CD8-positive, alpha-beta memory T cell (primary cell): ENCODE measurements at regions not wholly inside any gene's neighbourhood (a gene's known extent, or its start where the extent isn't known, plus 50 kb on each side); places are given as distances from the start of the nearest gene placed in this dataset.
"Not testable (repeated sequence)": the region's sequence is repeated elsewhere in the genome, so short reads cannot be mapped to it uniquely, and the experiment has no call there.

Experiments used
- CTCF ChIA-PET: fragments of 350-600 bp; sonication (Branson Sonifier 250); formaldehyde crosslinking; loops from one replicate; lab custom pipeline; 2021; ENCODE audit warnings: antibody characterized with exemption; lab: Charles Lee
- POLR2A ChIA-PET: fragments of 350-600 bp; sonication (Branson Sonifier 250); formaldehyde crosslinking; loops from one replicate; lab custom pipeline; 2021; ENCODE audit warnings: antibody characterized with exemption; lab: Charles Lee
- DNase-seq, 5 donors: peaks; one replicate each; pipeline versions ENCODE4 v3.0.0 to v3.0.0-alpha.2; 2020 to 2022; ENCODE audit warnings: mixed read lengths in 1 of 5
- H3K27ac ChIP-seq: one replicate; pipeline ENCODE4 v1.7.0; 2013; ENCODE audit warnings: low read depth, mild to moderate bottlenecking, low read length, moderate library complexity
- H3K27me3 ChIP-seq: 2 replicates; pipeline ENCODE4 v1.7.0; 2013; ENCODE audit warnings: low read length, mild to moderate bottlenecking; ENCODE audit not compliant: insufficient read depth, poor library complexity, severe bottlenecking
- H3K36me3 ChIP-seq: 2 replicates; pipeline ENCODE4 v1.7.0; 2013; ENCODE audit warnings: mild to moderate bottlenecking, low read length, moderate library complexity; ENCODE audit not compliant: insufficient read depth
- H3K4me1 ChIP-seq: 2 replicates; pipeline ENCODE4 v1.7.0; 2013; ENCODE audit warnings: mild to moderate bottlenecking, low read length, moderate library complexity; ENCODE audit not compliant: insufficient read depth
- H3K4me3 ChIP-seq: 2 replicates; pipeline ENCODE4 v1.7.0; 2013; ENCODE audit warnings: mild to moderate bottlenecking, low read length
- H3K9me3 ChIP-seq: 2 replicates; pipeline ENCODE4 v1.7.0; 2013; ENCODE audit warnings: mild to moderate bottlenecking, low read length
- H3K27ac Mint-ChIP-seq, 8 donors: one replicate each; pipeline ENCODE4 v1.8.0; 2020 to 2021; ENCODE audit warnings: mixed read lengths in 8 of 8, mild to moderate bottlenecking in 6 of 8, inconsistent platforms in 3 of 8, moderate library complexity in 3 of 8
- H3K27me3 Mint-ChIP-seq, 2 donors: one replicate each; pipeline ENCODE4 v1.8.0; 2020 to 2021; ENCODE audit warnings: mixed read lengths in 2 of 2, mild to moderate bottlenecking in 1 of 2, moderate library complexity in 1 of 2
- H3K36me3 Mint-ChIP-seq, 3 donors: one replicate each; pipeline ENCODE4 v1.8.0; 2020 to 2021; ENCODE audit warnings: mixed read lengths in 3 of 3, inconsistent platforms in 1 of 3, mild to moderate bottlenecking in 1 of 3
- H3K4me1 Mint-ChIP-seq, 3 donors: one replicate each; pipeline ENCODE4 v1.8.0; 2020 to 2021; ENCODE audit warnings: mixed read lengths in 3 of 3, inconsistent platforms in 1 of 3, mild to moderate bottlenecking in 1 of 3
- H3K4me3 Mint-ChIP-seq, 7 donors: one replicate each; pipeline ENCODE4 v1.8.0; 2020 to 2021; ENCODE audit warnings: mixed read lengths in 7 of 7, mild to moderate bottlenecking in 6 of 7, moderate library complexity in 4 of 7, inconsistent platforms in 2 of 7
- H3K9me3 Mint-ChIP-seq, 5 donors: one replicate each; pipeline ENCODE4 v1.8.0; 2020 to 2022; ENCODE audit warnings: mixed read lengths in 5 of 5, mild to moderate bottlenecking in 3 of 5, moderate library complexity in 2 of 5, inconsistent platforms in 1 of 5

DNA sequence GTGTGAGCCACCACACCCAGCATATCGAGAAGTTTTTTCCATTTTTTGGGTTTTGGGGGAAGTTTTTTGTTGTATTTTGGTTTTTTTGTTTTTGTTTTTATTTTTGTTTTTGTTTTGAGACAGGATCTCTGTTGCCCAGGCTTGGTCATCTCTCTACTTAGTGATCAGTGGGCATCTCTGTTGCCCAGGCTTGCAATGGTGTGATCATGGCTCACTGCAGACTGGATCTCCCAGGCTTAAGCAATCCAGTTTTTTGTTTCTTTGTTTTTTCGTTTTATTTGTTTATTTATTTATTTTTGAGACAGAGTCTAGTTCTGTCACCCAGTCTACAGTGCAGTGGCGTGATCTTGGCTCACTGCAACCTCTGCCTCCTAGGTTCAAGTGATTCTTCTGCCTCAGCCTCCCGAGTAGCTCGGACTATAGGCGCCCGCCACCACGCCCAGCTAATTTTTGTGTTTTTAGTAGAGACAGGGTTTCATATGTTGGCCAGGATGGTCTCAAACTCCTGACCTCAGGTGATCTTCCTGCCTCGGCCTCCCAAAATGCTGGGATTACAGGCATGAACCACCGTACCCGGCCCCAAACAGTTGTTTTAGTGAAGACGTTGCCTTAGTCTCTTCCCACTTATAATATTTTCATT lies 99.6 kb upstream of the CHD2 start:
- H3K27me3 ChIP-seq, result not testable (repeated sequence)

DNA sequence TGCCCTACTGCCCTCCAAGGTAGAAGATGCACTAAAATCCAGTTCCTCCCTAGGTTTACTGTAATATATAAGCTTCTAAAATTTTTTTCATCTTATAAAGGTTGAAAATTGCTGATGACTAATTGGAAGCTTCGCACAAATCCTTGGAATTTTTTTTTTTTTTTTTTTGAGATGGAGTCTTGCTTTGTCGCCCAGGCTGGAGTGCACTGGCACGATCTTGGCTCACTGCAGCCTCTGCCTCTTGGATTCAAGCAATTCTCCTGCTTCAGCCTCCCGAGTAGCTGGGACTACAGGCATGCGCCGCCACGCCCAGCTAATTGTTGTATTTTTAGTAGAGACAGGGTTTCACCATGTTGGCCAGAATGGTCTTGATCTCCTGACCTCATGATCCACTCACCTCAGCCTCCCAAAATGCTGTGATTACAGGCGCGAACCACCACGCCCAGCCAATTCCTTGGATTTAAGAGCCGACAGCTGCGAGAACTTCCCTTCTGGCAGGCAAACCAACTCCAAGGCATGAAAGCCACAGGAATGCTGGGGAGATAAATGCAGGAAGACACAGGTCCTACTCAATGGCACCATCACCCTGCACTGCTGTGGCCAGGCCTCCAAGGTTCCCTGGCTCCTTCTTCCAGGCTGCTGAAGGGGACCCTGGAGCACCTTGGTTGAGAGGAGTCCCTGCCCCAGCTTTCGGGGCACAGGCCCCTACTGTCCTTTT lies 98.9 kb upstream of the CHD2 start:
- H3K4me1 ChIP-seq, H3K27ac Mint-ChIP-seq, DNase-seq, H3K36me3 Mint-ChIP-seq, H3K4me3 Mint-ChIP-seq, H3K4me3 ChIP-seq, H3K36me3 ChIP-seq, H3K9me3 ChIP-seq, H3K27me3 Mint-ChIP-seq, H3K9me3 Mint-ChIP-seq, H3K27me3 ChIP-seq: not testable (repeated sequence)
- peaks cover 8 to 13% (median 10%) of the 10 kb centered on the region in 3 donors for H3K4me1 Mint-ChIP-seq
- POLR2A ChIA-PET, result interaction anchor here (1.1 kb wide), 1 partner anchor 1846 kb away, joined by 4 read pairs; the partner anchor contains the start of gene RCCD1
- CTCF ChIA-PET, result interaction anchor here (0.7 to 1.0 kb wide), 2 partner anchors 105 to 116 kb away, joined by 3 read pairs; no protein-coding TSS in a partner anchor
- H3K27ac ChIP-seq, result peak overlapping the region; percentile 67

More for the DNA sequence above, 99.6 kb upstream of the CHD2 start:
- H3K9me3 Mint-ChIP-seq, POLR2A ChIA-PET, DNase-seq, H3K4me3 ChIP-seq, H3K27ac Mint-ChIP-seq, H3K36me3 ChIP-seq, H3K4me3 Mint-ChIP-seq, H3K9me3 ChIP-seq, H3K27me3 Mint-ChIP-seq, H3K4me1 ChIP-seq, H3K27ac ChIP-seq, H3K36me3 Mint-ChIP-seq: not testable (repeated sequence)
- H3K4me1 Mint-ChIP-seq, result peaks cover 8 to 12% (median 10%) of the 10 kb centered on the region in 3 donors
- CTCF ChIA-PET, result interaction anchor here (0.7 to 1.0 kb wide), 2 partner anchors 106 to 117 kb away, joined by 3 read pairs; no protein-coding TSS in a partner anchor

DNA sequence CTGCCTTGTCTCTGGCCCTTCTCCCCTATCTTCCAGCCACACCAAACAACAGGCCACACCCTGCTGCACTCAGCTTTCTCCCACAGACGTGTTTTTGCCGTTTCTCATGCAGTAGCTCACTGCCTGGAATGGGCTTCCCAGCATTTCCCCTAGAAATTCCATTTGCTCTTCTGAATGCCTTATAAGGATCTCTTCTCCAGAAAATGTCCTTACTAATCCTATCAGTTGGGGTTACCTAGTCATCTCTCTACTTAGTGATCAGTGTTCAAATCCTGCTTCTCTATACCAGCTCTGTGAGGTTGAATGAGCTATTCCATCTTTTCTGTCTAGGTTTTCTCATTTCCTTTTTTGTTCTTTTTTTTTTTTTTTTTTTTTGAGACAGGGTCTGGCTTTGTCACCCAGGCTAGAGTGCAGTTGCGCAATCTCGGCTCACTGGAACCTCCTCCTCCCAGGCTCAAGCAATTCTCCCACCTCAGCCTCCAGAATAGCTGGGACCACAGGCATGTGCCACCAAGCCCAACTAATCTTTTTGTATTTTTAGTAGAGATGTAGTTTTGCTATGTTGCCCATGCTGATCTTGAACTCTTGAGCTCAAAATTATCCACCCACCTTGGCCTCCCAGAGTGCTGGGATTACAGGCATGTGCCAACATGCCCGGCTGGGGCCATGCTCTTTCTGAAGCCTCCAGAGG lies 98.2 kb upstream of the CHD2 start:
- no peaks in the 10 kb centered on the region for H3K27me3 ChIP-seq
- no peaks in the 10 kb centered on the region for H3K9me3 Mint-ChIP-seq
- ChIA-PET CTCF (no interaction called here), POLR2A (interaction anchor here (1.1 kb wide), 1 partner anchor 1847 kb away, joined by 4 read pairs; the partner anchor contains the start of gene RCCD1)
- H3K27ac ChIP-seq, result peak overlapping the region; percentile 67
- H3K36me3 ChIP-seq, result no peaks in the 10 kb centered on the region
- no peaks in the 10 kb centered on the region for H3K27me3 Mint-ChIP-seq
- H3K27ac Mint-ChIP-seq, result peak overlapping the region in 2 of 8 donors; percentile 20 to 73
- DNase-seq, result no peak
- H3K9me3 ChIP-seq, result no peaks in the 10 kb centered on the region
- H3K36me3 Mint-ChIP-seq, result peaks cover 0 to 4% (median 3%) of the 10 kb centered on the region in 3 donors
- no peaks in the 10 kb centered on the region for H3K4me1 ChIP-seq
- no peak overlapping the region for H3K4me3 Mint-ChIP-seq
- no peak overlapping the region for H3K4me3 ChIP-seq
- H3K4me1 Mint-ChIP-seq, result peaks cover 9 to 16% (median 14%) of the 10 kb centered on the region in 3 donors

DNA sequence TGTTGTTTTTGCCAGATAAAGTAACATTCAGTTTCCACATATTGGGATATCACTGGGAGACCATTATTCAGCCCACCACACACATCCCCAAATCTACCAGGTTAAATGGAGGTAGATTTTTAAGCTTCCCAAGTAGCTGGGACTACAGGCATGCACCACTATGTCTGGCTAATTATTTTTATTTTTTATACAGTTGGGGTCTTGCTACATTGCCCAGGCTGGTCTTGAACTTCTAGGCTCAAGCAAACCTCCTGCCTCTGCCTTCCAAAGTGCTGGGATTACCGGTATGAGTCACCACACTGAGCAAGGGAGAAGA lies 96.6 kb upstream of the CHD2 start:
- Histone ChIP-seq H3K4me1 (peaks cover 9% of the 10 kb centered on the region), H3K27ac (peak overlapping the region; percentile 57), H3K36me3 (no peaks in the 10 kb centered on the region), H3K27me3 (no peaks in the 10 kb centered on the region), H3K9me3 (no peaks in the 10 kb centered on the region), H3K4me3 (no peak overlapping the region)
- peak overlapping the region in 1 of 8 donors; percentile 5 for H3K27ac Mint-ChIP-seq
- ChIA-PET POLR2A (no interaction called here), CTCF (interaction anchor here (1.6 kb wide), 1 partner anchor 114 kb away, joined by 4 read pairs; no protein-coding TSS in a partner anchor)
- peaks cover 14 to 20% (median 18%) of the 10 kb centered on the region in 3 donors for H3K4me1 Mint-ChIP-seq
- H3K9me3 Mint-ChIP-seq, result no peaks in the 10 kb centered on the region
- H3K36me3 Mint-ChIP-seq, result peaks cover 0 to 4% (median 1%) of the 10 kb centered on the region in 3 donors
- no peak for DNase-seq
- H3K27me3 Mint-ChIP-seq, result no peaks in the 10 kb centered on the region
- no peak overlapping the region for H3K4me3 Mint-ChIP-seq

DNA sequence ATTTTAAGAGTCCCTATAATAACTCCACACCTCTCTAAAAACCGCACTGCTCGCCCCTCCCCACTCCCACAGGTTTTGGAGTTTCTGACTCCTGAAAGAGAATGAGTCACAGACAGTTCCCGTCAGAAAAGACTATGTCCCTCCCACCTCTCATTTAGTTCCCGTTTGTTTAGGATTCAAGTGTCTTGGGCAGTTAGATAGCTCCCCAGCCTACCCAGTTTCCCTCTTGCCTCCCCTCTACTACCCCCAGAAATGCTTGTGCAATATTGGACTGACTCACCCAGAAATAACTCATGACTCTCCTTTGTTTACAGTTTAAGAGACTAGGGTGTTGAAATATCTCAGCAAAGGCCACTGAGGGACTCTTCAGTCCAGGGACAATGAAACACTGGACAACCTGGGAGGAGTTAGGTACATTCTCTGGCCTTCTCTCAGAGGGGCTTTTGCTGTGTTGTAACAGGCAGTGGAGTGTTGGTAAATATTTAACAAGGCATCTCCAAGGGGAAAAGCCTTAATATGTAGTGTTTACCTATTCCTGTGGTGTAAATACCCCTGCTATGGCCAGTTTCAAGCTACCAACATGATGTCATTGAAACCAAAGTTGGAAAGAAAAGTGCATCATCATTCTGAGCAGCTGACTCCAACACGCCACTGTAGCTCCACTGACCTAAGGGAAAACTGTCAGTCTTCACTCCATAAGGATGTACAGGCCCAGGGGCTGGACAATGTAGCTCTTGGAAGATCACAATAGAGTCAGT lies 96.1 kb upstream of the CHD2 start:
- Mint-ChIP-seq H3K4me1 (peaks cover 14 to 20% (median 18%) of the 10 kb centered on the region in 3 donors), H3K9me3 (no peaks in the 10 kb centered on the region), H3K27me3 (no peaks in the 10 kb centered on the region), H3K36me3 (peaks cover 0 to 4% (median 2%) of the 10 kb centered on the region in 3 donors), H3K27ac (peak overlapping the region in 3 of 8 donors; percentile 3 to 9 (median 5)), H3K4me3 (peak overlapping the region in 1 of 7 donors; percentile 68)
- ChIA-PET POLR2A (no interaction called here), CTCF (interaction anchor here (1.6 kb wide), 1 partner anchor 114 kb away, joined by 4 read pairs; no protein-coding TSS in a partner anchor)
- Histone ChIP-seq H3K27ac (peak overlapping the region; percentile 75), H3K27me3 (no peaks in the 10 kb centered on the region), H3K36me3 (no peaks in the 10 kb centered on the region), H3K4me3 (no peak overlapping the region), H3K4me1 (peaks cover 9% of the 10 kb centered on the region), H3K9me3 (no peaks in the 10 kb centered on the region)
- DNase-seq, result no peak

DNA sequence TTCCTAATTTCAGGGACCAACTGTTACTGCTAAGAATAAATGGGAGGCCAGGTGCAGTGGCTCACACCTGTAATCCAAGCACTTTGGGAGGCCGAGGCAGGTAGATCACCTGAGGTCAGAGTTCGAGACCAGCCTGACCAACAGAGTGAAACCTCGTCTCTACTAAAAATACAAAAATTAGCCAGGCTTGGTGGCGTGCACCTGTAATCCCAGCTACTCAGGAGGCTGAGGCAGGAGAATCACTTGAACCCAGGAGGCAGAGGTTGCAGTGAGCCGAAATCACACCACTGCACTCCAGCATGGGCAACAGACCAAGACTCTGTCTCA lies 95.6 kb upstream of the CHD2 start:
- peak overlapping the region in 1 of 7 donors; percentile 68 for H3K4me3 Mint-ChIP-seq
- H3K36me3 Mint-ChIP-seq, H3K27ac Mint-ChIP-seq, DNase-seq, H3K36me3 ChIP-seq, H3K27me3 Mint-ChIP-seq, H3K9me3 ChIP-seq, POLR2A ChIA-PET, H3K27me3 ChIP-seq, H3K4me3 ChIP-seq, H3K9me3 Mint-ChIP-seq, H3K4me1 ChIP-seq: not testable (repeated sequence)
- peak overlapping the region; percentile 75 for H3K27ac ChIP-seq
- CTCF ChIA-PET, result interaction anchor here (1.6 kb wide), 1 partner anchor 113 kb away, joined by 4 read pairs; no protein-coding TSS in a partner anchor
- peaks cover 15 to 22% (median 19%) of the 10 kb centered on the region in 3 donors for H3K4me1 Mint-ChIP-seq

DNA sequence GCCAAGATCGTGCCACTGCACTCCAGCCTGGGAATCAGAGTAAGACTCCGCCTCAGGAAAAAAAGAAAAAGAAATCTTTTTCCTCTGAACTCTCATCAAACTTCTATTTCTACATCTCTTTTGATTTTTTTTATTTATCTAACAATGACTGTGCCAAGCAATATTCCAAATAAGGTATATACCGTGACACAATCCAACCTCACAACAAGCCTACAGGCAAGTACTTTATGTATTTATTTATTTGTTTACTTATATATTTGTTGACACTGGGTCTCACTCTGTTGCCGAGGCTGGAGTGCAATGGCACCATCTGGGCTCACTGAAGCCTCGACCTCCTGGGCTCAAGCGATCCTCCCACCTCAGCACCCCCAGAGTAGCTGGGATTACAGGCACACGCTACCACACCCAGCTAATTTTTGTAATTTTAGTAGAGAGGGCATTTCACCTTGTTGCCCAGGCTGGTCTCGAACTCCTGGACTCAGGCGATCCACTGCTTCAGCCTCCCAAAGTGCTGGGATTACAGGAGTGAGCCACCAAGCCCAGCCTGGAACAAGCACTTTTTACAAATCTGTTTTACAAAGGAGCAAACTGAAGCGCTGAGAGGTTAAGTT lies 94.9 kb upstream of the CHD2 start:
- Histone ChIP-seq H3K4me1 (peaks cover 14% of the 10 kb centered on the region), H3K4me3 (no peak overlapping the region), H3K27me3 (no peaks in the 10 kb centered on the region), H3K36me3 (no peaks in the 10 kb centered on the region), H3K27ac (peak overlapping the region; percentile 75), H3K9me3 (no peaks in the 10 kb centered on the region)
- ChIA-PET CTCF (interaction anchor here (1.3 to 1.6 kb wide), 5 partner anchors 8 to 283 kb away, joined by 3 to 12 read pairs (median 4); no protein-coding TSS in a partner anchor), POLR2A (interaction anchor here (0.6 to 1.1 kb wide), 3 partner anchors 94 to 107 kb away, joined by 4 read pairs; no protein-coding TSS in a partner anchor)
- Mint-ChIP-seq H3K27ac (no peak overlapping the region), H3K4me3 (no peak overlapping the region), H3K36me3 (peaks cover 0 to 7% (median 4%) of the 10 kb centered on the region in 3 donors), H3K27me3 (no peaks in the 10 kb centered on the region), H3K4me1 (peaks cover 21 to 28% (median 26%) of the 10 kb centered on the region in 3 donors), H3K9me3 (no peaks in the 10 kb centered on the region)
- no peak for DNase-seq
